GM12873 (cell line): ENCODE measurements at regions not wholly inside any gene's neighbourhood (a gene's known extent, or its start where the extent isn't known, plus 50 kb on each side); places are given as distances from the start of the nearest gene placed in this dataset.

Experiments used
- CTCF ChIP-seq: IDR thresholded peaks from 2 replicates; pipeline ENCODE4 v1.5.1; 2012; ENCODE audit warnings: low read depth, mild to moderate bottlenecking, moderate library complexity, low read length, control low read depth; ENCODE audit not compliant: insufficient read depth; ENCODE audit errors: missing control alignments

- no peak for TF ChIP-seq CTCF
These were observed 596.1 kb downstream of the ELAVL2 start for GRCh38 chr9:23229890-23230317.

DNA sequence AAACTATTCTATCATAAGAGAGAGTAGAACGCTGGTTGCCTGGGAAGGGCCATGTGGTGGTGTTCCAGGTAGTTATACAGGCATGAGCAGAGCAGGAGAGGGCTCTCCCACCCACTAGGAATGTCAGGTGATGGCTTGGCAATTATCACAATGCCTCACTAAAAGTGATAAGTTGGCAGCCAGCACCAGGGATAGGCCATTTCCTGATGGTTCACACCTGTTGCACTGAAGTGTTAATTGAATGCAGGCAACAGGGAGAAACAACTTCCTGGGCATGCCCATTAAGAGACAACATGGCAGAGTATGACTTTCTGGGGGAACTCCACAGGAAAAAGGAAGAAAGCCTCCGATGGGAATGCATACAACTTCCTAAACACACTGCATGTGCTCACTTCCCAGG is 593.2 kb downstream of the ELAVL2 start:
- no peak for TF ChIP-seq CTCF

DNA sequence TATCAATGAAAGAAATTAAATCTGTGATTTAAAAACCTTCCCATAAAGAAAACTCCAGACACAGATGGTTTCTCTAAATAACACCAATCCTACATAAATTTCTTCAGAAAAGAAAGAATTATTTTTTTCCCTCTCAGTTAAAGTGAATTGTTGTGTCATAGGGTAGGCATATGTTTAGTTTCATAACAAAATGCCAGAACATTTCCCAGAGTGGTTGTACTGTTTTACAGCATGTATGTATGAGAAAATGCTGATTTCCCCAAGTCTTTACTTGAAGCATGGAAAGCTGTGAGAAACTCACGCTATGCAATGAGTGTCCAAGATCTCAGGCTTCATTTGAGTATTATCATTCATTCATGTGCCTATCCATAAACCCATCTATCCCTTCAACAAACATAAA is 582.5 kb downstream of the ELAVL2 start:
- TF ChIP-seq CTCF: no peak

GRCh38 chr9:23245067-23245466 is 581.0 kb downstream of the ELAVL2 start:
- TF ChIP-seq CTCF: no peak

- TF ChIP-seq CTCF: no peak
These were observed 571.4 kb downstream of the ELAVL2 start for GRCh38 chr9:23254404-23255184.

DNA sequence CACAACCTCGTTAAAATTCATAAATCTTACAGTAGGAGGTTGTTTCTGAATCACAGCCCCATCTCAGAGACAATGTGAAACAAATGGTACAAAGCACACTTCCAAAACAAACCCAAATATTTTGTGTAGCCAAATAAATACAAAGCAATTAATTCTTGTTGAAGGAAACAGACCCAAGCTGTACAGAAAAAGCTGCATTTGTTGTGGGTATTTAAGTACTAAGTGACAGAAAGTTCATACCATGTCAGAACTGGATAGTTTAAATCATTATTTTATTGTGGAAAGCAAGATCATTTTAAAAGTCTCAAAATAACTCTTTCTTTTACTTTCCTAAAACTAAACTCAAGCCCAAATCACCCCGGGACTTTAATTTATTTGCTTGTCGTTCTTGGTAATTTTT is 570.7 kb downstream of the ELAVL2 start:
- TF ChIP-seq CTCF: no peak

- no peak for TF ChIP-seq CTCF
These were observed 567.5 kb downstream of the ELAVL2 start for GRCh38 chr9:23258569-23258968.
